Lung microvascular endothelial cell (primary cell): ENCODE measurements at regions not wholly inside any gene's neighbourhood (a gene's known extent, or its start where the extent isn't known, plus 50 kb on each side); places are given as distances from the start of the nearest gene placed in this dataset.

Experiments
- DNase-seq, 2 donors: peaks; one replicate each; pipeline versions ENCODE4 v3.0.0 to v3.0.0-alpha.2; 2010; ENCODE audit warnings: low read depth in 2 of 2

GRCh38 chr7:94228223-94228622 lies 166.5 kb upstream of the COL1A2 start:
- DNase-seq: no peak

- no peak for DNase-seq
Measured at GRCh38 chr7:94228678-94229077, 166.0 kb upstream of the COL1A2 start.

- DNase-seq: no peak
Measured at GRCh38 chr7:94231305-94231704, 163.4 kb upstream of the COL1A2 start.

- DNase-seq: no peak
Measured at GRCh38 chr7:94236960-94237359, 157.7 kb upstream of the COL1A2 start.

- DNase-seq: no peak
Measured at GRCh38 chr7:94237417-94237816, 157.3 kb upstream of the COL1A2 start.

- DNase-seq: peak in 1 of 2 donors; percentile 7
Measured at GRCh38 chr7:94239661-94240234, 154.9 kb upstream of the COL1A2 start.

GRCh38 chr7:94240902-94241301 lies 153.8 kb upstream of the COL1A2 start:
- no peak for DNase-seq

GRCh38 chr7:94241402-94241925 lies 153.2 kb upstream of the COL1A2 start:
- DNase-seq: peak in 1 of 2 donors; percentile 9

- no peak for DNase-seq
Measured at GRCh38 chr7:94243066-94243711, 151.5 kb upstream of the COL1A2 start.

GRCh38 chr7:94244760-94245159 lies 149.9 kb upstream of the COL1A2 start:
- peak in 1 of 2 donors; percentile 25 for DNase-seq

GRCh38 chr7:94245500-94245899 lies 149.2 kb upstream of the COL1A2 start:
- DNase-seq: no peak

- DNase-seq: no peak
Measured at GRCh38 chr7:94247970-94248369, 146.7 kb upstream of the COL1A2 start.

GRCh38 chr7:94249631-94250030 lies 145.1 kb upstream of the COL1A2 start:
- DNase-seq: no peak

GRCh38 chr7:94250124-94250523 lies 144.6 kb upstream of the COL1A2 start:
- DNase-seq: no peak

GRCh38 chr7:94250987-94251386 lies 143.7 kb upstream of the COL1A2 start:
- no peak for DNase-seq

GRCh38 chr7:94252124-94252523 lies 142.6 kb upstream of the COL1A2 start:
- DNase-seq: no peak

GRCh38 chr7:94252971-94253370 lies 141.7 kb upstream of the COL1A2 start:
- no peak for DNase-seq

- no peak for DNase-seq
Measured at GRCh38 chr7:94253686-94254085, 141.0 kb upstream of the COL1A2 start.

GRCh38 chr7:94258418-94259300 lies 136.0 kb upstream of the COL1A2 start:
- no peak for DNase-seq

- no peak for DNase-seq
Measured at GRCh38 chr7:94261067-94261466, 133.6 kb upstream of the COL1A2 start.

GRCh38 chr7:94264756-94265155 lies 129.9 kb upstream of the COL1A2 start:
- no peak for DNase-seq

GRCh38 chr7:94265456-94265855 lies 129.2 kb upstream of the COL1A2 start:
- DNase-seq: no peak
